KOPT-K1 (cell line): ENCODE measurements at regions not wholly inside any gene's neighbourhood (a gene's known extent, or its start where the extent isn't known, plus 50 kb on each side); places are given as distances from the start of the nearest gene placed in this dataset.
"Not testable (repeated sequence)": the region's sequence is repeated elsewhere in the genome, so short reads cannot be mapped to it uniquely, and the experiment has no call there.

Source experiments
- H3K27ac ChIP-seq: fragments of 200-600 bp; sonication (generic); 2 replicates; pipeline ENCODE4 v1.5.1; 2016; ENCODE audit warnings: antibody characterized with exemption, mild to moderate bottlenecking, low read depth, low read length; ENCODE audit not compliant: poor library complexity, severe bottlenecking
- H3K36me3 ChIP-seq: fragments of 200-600 bp; sonication (generic); 2 replicates; pipeline ENCODE4 v1.5.1; 2017; ENCODE audit warnings: antibody characterized with exemption, mild to moderate bottlenecking, low read length, moderate library complexity; ENCODE audit not compliant: insufficient read depth
- H3K9me3 ChIP-seq: fragments of 200-600 bp; sonication (generic); 2 replicates; pipeline ENCODE4 v1.5.1; 2017; ENCODE audit warnings: antibody characterized with exemption, low read length, mild to moderate bottlenecking; ENCODE audit not compliant: insufficient read depth, poor library complexity, severe bottlenecking

DNA sequence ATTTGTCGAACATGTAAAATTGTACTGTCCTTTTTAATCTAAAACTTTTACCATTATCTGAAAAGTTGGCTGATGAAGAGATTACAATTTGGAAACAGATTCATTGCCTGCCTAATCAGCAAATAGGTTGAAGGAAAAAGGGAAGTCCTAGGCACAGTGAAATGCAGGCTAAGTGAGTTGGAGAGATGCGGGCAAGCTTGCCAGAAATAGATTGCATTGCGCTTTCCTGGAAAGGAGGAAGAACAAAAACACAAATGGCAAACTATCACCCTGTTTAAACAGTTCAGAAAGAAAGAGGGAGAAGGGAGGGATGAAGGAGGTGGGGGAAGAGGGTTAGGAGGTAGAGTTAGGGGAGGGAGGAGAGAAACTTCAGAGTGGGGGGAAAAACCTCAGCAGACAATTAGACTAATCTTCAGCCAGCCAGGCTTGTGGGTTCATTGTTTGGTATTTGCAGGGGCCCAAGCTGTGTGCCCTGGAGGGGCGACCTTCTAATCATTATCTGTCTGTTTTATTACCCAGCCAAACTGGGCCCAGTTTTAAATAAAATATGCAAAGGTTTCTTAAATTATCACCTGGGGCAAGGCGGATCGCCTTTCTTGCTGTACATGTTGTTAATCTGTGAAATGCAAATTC is 465.2 kb downstream of the TFAP2B start:
- no peak overlapping the region for H3K27ac ChIP-seq
- H3K36me3 ChIP-seq: no peaks in the 10 kb centered on the region
- H3K9me3 ChIP-seq: no peaks in the 10 kb centered on the region

DNA sequence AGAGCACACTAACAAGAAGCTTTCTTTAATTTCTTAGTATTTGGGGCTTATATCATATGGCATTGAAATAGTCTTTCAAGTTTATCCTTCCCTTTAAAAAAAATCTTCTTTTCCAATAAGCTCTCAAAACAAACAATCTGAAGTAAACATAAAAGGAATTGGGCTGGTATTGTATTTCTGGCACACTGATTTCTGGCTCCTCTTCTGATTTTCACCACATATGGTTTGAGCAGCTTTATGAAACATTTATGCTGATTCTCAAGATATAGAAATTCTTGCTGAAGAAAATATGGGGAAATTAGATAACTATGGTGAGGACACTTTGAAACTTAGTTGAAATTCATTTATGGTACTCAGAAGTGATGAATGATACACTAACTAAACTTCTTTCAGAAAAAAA is 467.2 kb downstream of the TFAP2B start:
- no peaks in the 10 kb centered on the region for H3K36me3 ChIP-seq
- no peaks in the 10 kb centered on the region for H3K9me3 ChIP-seq
- H3K27ac ChIP-seq: no peak overlapping the region

DNA sequence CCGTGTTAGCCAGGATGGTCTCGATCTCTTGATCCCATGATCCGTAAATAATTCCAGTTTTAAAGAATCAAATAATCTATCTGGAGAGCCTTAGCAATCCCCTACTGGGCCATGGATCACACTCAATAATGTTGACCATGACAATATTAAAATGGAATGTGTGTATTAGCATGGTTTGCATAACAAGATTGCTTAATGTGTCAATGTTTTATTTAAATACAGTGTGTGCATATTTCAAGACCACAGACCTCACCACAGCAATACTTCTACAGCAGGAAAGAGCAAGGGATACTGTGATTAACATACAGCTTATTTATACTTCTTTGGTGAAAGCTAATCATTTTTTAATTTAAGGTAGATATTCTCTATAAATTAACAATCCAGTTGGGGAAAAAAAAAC is 470.4 kb downstream of the TFAP2B start:
- H3K9me3 ChIP-seq: no peaks in the 10 kb centered on the region
- no peak overlapping the region for H3K27ac ChIP-seq
- H3K36me3 ChIP-seq: no peaks in the 10 kb centered on the region

DNA sequence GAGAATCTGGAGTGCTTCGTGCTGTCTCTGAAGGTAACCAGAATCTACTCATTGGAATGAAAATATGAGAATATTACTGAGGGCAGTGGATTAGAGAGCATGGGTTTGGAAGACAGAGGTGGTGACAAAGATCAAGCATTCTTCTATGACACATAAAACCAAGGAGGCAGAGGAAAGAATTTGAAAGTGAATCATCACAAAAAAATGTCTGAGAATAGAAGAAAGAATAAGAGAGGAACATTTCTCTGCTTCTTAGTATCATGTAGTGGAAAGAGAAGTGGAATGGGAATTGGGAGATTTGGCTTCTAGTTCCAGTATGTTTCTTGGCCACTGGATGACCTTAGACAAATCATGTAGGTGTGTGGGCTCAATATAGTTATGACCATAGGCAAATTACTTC is 474.0 kb downstream of the TFAP2B start:
- Histone ChIP-seq H3K27ac (no peak overlapping the region), H3K36me3 (no peaks in the 10 kb centered on the region), H3K9me3 (no peaks in the 10 kb centered on the region)

DNA sequence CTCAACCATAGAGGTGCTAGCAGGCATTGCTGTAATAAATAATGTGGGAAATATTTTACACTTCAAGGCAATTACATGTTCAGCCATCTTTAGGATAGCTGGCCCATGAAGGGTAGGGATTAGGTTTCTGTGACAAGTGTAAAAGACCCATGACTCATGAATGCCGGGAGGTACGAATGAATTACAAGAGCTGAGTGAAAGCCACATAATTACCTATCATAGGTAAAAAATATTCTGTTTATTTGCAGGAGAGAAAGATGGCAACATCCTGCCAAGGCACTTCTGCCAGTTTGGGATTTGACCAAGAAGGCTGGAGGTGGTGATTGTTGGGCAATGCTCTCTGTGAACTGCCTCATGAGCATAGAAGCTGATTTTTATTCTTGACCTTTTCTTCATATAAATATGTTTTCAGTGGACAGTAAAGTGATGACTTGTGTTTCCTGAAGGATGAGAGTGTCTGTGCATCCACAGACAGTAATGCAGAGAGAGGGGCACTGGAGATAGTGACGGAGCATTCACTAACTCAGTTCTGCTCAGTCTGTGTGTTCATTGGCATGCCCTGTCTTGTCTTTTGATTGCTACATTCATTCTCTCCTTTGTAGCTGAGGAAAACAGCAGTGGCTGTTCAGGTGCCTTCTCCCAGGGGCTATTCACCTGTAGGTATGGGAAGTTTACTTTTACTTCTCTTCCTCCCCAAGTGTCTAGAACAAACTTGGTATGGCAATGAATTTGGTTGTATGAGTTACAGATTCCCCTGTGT is 481.1 kb downstream of the TFAP2B start:
- Histone ChIP-seq H3K9me3 (no peaks in the 10 kb centered on the region), H3K27ac (no peak overlapping the region), H3K36me3 (no peaks in the 10 kb centered on the region)

DNA sequence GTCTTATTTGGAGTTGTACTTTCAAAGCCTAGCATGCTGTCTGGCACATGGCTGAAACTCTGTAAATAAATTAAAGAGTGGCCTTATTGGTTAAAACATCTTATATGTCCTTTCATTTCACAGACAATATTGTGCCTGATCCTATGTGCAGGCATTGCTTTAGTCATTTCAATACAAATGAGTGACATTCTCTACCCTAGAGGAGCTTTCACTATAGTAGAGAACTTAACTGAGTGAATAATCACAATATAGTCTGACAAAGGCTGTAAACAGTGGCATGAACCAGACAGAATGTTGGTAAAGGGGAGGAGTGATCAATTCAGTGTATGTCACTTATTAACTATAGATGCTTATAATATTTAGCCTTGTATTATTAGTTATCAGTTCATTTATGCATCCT is 481.8 kb downstream of the TFAP2B start:
- H3K9me3 ChIP-seq: no peaks in the 10 kb centered on the region
- H3K36me3 ChIP-seq: no peaks in the 10 kb centered on the region
- H3K27ac ChIP-seq: no peak overlapping the region

DNA sequence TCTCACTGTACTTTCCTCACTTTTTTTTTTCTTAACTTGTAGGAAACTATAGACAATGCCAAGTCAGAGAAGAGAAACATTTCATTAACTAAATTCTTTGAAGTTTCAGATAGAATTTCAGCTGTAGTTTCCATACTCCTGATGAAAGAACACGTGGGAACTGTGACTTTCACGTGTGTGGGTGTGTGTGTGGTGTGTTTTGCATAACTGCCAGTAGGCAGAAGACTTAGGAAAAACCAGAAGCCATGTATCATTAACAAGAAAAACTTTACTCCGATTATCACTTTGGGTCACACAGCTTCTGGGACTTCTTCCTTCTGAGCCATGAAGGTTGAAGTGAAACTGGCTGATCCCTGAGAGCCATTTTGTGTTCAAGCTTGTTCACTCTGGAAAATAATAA is 483.3 kb downstream of the TFAP2B start:
- H3K9me3 ChIP-seq: no peaks in the 10 kb centered on the region
- no peaks in the 10 kb centered on the region for H3K36me3 ChIP-seq
- no peak overlapping the region for H3K27ac ChIP-seq

DNA sequence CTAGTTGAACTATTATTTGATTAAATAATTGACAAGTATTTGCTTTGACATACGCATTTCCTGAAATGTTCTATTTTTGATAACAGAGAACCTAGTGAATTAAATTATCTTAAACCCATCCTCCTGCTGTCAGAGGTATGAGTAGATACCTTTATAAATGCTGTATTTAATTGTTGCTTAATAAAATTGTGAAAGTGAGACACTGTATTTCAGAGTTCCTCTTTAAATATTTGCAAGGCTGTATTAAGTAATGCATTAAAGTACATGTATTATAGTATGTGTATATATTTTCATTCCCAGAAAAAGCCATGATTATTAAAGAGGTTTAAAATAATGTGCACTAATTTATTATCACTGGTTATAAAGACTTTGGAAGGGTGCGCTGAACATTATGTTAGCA is 483.8 kb downstream of the TFAP2B start:
- no peaks in the 10 kb centered on the region for H3K9me3 ChIP-seq
- no peak overlapping the region for H3K27ac ChIP-seq
- no peaks in the 10 kb centered on the region for H3K36me3 ChIP-seq

DNA sequence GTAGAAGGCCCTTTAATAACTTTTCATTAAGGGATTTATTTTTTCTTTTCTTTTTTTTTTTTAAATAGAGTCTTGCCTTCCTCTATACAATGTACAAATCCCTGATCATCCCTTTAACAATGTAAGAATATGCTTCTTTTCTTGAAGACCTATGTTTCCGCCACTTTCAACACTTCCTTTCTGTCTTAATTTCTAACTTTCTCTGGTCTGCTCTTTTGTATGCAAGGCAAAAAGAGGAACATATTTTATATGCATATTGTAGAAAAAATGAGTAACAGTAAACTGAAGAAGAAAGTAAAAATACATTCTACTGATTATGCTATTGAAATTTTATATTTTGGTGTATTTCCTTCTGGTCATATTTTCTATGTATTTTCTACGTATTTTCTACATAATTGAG is 484.7 kb downstream of the TFAP2B start:
- no peaks in the 10 kb centered on the region for H3K36me3 ChIP-seq
- H3K27ac ChIP-seq: no peak overlapping the region

DNA sequence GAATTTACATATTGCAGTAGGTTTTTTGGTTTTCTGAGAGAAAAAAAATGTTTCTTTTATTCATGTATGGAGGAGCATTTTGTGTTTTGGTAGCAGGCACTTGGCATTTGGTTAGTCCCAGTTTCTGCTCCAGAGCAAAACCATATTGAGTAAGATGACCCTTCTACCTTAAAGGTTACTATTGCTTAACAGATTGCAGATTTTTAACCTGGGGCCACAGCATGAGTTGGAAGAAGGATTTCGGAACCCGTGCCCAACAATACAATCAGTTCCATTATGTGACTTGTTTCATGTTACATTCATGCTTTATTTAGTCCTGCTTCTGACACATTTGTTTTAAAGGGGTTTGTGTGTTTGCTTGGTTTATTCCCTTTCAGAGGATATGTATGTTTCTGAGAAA is 496.3 kb downstream of the TFAP2B start:
- Histone ChIP-seq H3K9me3 (no peaks in the 10 kb centered on the region), H3K27ac (no peak overlapping the region), H3K36me3 (no peaks in the 10 kb centered on the region)

More for the DNA sequence above, 484.7 kb downstream of the TFAP2B start:
- no peaks in the 10 kb centered on the region for H3K9me3 ChIP-seq

DNA sequence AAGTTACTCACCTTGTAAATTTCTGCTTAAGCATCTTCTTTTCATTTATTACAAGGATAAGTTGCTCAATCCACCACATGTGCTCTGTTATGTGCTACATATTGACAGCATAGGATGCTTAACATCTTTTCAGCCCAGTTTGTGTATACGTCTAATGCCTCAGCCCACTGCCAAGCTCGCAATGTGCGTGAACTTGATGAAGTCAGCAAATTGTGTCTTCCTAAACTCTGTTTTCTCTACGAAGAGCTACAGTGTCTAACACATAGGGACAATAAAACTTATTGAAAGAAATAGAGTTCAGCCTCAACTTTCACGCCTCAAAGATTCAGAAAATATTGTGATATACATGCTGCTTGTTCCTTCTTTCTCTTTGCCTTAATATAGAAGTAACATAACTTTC is 500.0 kb downstream of the TFAP2B start:
- no peaks in the 10 kb centered on the region for H3K36me3 ChIP-seq

DNA sequence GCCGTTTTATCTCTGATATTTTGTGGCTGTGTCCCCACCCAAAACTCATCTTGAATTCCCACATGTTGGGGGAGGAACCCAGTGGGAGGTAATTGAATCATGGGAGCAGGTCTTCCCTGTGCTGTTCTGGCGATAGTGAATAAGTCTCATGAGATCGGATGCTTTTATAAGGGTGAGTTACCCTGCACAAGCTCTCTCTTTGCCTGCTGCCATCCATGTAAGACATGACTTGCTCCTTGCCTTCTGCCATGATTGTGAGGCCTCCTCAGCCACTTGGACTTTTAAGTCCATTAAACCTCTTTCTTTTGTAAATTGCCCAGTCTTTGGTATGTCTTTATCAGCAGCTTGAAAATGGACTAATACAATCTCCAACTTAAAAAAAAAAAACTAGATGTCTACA is 502.8 kb downstream of the TFAP2B start:
- not testable (repeated sequence) for H3K9me3 ChIP-seq, H3K36me3 ChIP-seq

More for the DNA sequence above, 500.0 kb downstream of the TFAP2B start:
- Histone ChIP-seq H3K9me3 (no peaks in the 10 kb centered on the region), H3K27ac (no peak overlapping the region)

DNA sequence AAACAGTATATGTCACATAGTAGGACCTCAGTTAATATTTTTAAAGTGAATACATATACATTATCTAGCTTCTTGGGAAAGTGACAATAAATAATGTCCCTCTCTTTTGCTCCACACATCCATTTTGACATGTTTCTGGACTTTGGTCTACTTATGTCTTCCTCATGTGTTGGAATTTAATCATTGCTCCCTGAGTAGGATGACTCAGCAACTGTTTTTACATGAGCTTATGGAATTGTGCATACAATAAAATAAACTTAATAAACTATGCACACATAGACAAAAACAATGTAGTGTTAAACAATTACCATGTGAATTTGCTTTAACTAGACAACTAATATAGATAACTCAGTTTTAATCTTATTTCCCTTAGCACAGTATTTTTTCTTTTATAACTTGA is 503.8 kb downstream of the TFAP2B start:
- Histone ChIP-seq H3K36me3 (no peaks in the 10 kb centered on the region), H3K27ac (no peak overlapping the region), H3K9me3 (no peaks in the 10 kb centered on the region)

More for the DNA sequence above, 502.8 kb downstream of the TFAP2B start:
- not testable (repeated sequence) for H3K27ac ChIP-seq

DNA sequence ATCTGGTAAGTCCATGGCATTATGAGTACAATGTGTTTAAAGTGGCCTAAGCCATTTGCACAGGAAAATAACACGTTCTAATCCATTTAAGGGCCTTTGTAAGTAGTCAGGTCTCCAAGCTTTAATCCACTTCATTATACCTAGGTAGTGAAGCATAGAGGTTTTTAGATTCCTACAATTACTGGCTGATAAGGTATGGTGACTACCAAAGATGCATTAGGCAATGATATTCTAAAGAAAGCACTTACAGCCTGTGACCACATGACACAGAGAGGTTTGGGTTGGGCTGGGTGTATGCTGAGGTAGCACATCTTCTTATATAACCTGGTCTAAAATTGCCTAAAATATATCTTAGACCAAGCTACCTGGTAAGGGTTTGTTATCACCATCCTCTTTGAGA is 504.4 kb downstream of the TFAP2B start:
- H3K36me3 ChIP-seq: no peaks in the 10 kb centered on the region
- H3K27ac ChIP-seq: no peak overlapping the region
- no peaks in the 10 kb centered on the region for H3K9me3 ChIP-seq

DNA sequence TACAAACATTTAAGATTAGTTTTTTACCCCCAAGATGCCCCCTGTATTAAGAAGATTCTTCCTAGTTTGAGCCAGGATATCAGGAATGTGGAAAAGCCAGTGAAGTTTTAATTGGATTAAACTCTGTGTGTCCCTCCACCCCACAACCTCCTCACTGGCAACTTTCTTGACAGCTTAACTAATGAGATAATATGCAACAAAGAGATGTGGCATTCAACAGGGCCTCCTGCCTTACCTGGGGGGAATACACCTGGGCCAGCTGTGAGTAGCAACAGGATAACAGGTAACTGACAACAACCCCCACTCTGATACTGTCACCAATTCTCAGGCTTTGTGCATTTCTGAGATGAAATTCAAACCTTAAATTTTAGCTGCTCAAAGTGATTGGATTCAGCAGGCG is 512.3 kb downstream of the TFAP2B start:
- no peak overlapping the region for H3K27ac ChIP-seq
- no peaks in the 10 kb centered on the region for H3K36me3 ChIP-seq
- H3K9me3 ChIP-seq: no peaks in the 10 kb centered on the region

DNA sequence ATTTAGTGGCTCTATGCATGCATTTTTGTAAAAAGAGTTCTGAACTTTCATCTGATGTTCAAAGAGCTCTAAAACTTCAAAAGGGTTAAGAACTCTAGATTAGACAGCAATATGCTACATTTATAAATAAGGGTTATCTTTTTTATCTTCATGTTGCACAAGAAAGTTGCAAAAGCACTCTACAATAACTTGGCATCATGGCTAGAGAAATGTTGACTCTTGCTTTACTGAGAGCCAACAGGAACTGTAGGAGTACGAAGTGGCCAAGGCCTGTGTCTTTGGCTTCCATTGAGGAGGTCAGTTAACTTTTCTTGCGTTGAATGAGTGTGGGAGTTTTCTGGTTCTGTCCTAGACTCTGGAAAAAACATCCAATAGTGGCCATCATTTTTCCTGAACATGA is 516.9 kb downstream of the TFAP2B start:
- Histone ChIP-seq H3K27ac (no peak overlapping the region), H3K9me3 (no peaks in the 10 kb centered on the region), H3K36me3 (no peaks in the 10 kb centered on the region)
